DOHH2 (cell line): ENCODE measurements at regions not wholly inside any gene's neighbourhood (a gene's known extent, or its start where the extent isn't known, plus 50 kb on each side); places are given as distances from the start of the nearest gene placed in this dataset.

ENCODE experiments used
- CTCF ChIP-seq: fragments of 200-600 bp; sonication (generic); IDR thresholded peaks from one replicate; pipeline ENCODE4 v1.5.1; 2014; ENCODE audit warnings: antibody characterized with exemption, mild to moderate bottlenecking, low read depth, low read length; ENCODE audit not compliant: poor library complexity, severe bottlenecking
- EZH2phosphoT487 ChIP-seq: fragments of 200-600 bp; sonication (generic); IDR thresholded peaks from 2 replicates; pipeline ENCODE4 v1.6.1; 2017; ENCODE audit warnings: borderline replicate concordance, mild to moderate bottlenecking, antibody characterized with exemption, low read length, moderate library complexity, mixed read lengths

- TF ChIP-seq CTCF (no peak), EZH2phosphoT487 (no peak)
These were observed 195.6 kb upstream of the PMEPA1 start for GRCh38 chr20:57905448-57905847.
